HepG2 (cell line): ENCODE measurements at regions not wholly inside any gene's neighbourhood (a gene's known extent, or its start where the extent isn't known, plus 50 kb on each side); places are given as distances from the start of the nearest gene placed in this dataset.

Experiments used
- ATAC-seq: fragments of 200-7000 bp; cut with Tn5 transposase; 3 replicates; pipeline ENCODE4 v1.9.1; 2020; ENCODE audit warnings: mild to moderate bottlenecking, moderate library complexity
- BruUV-seq: library from RNA; stranded (reverse); fragments of 400-500 nt; replicated peaks from 2 replicates; lab custom pipeline; 2021; lab: Mats Ljungman, UMichigan
- CTCF ChIA-PET: fragments of 300-600 bp; formaldehyde crosslinking; extraction: SDS; loops from one replicate; lab custom pipeline; 2021; ENCODE audit warnings: low total read pairs, inconsistent platforms, low intra/inter-chr PET ratio; lab: Yijun Ruan, JAX
- POLR2A ChIA-PET: fragments of 350-600 bp; sonication (Branson Sonifier 250); formaldehyde crosslinking; loops from one replicate; lab custom pipeline; 2020; ENCODE audit warnings: antibody characterized with exemption, inconsistent platforms; lab: Yijun Ruan, JAX
- DNase-seq: peaks from one replicate; pipeline ENCODE4 v3.0.0-alpha.2; 2015; ENCODE audit warnings: low spot score
- FAIRE-seq: peaks from 3 replicates; lab custom pipeline; 2011; peaks lifted over from hg19 to GRCh38; lab: Jason Lieb, UNC
- H2AFZ ChIP-seq: one replicate; pipeline ENCODE4 v1.6.1; 2011; ENCODE audit warnings: low read length, inconsistent platforms
- H3K27ac ChIP-seq: fragments of 300-600 bp; 3 replicates; pipeline ENCODE4 v1.8.0; 2011; ENCODE audit warnings: mixed run types, mild to moderate bottlenecking, mixed read lengths, low read length, inconsistent platforms; ENCODE audit not compliant: insufficient read depth; ENCODE audit errors: extremely low read length
- H3K27me3 ChIP-seq, 2 experiments: fragments of 200-600 bp in 1 of 2; 2 replicates in 1 of 2; 3 replicates in 1 of 2; pipeline versions ENCODE4 v1.6.0 to v1.8.0; 2011; ENCODE audit warnings: low read length in 2 of 2, mild to moderate bottlenecking in 2 of 2, moderate library complexity in 2 of 2, inconsistent platforms in 1 of 2; ENCODE audit not compliant: insufficient read depth in 2 of 2, control insufficient read depth in 1 of 2
- H3K36me3 ChIP-seq, 2 experiments: fragments of 200-600 bp in 1 of 2; replicated peaks in 1 of 2; 2 replicates in 1 of 2; 3 replicates in 1 of 2; pipeline versions ENCODE4 v1.5.1 to v1.8.0; 2011; ENCODE audit warnings: low read length in 2 of 2, inconsistent platforms in 1 of 2; ENCODE audit not compliant: insufficient read depth in 2 of 2, control insufficient read depth in 1 of 2
- H3K4me1 ChIP-seq: 2 replicates; pipeline ENCODE4 v1.5.1; 2012; ENCODE audit warnings: low read length, inconsistent platforms; ENCODE audit not compliant: insufficient read depth
- H3K4me2 ChIP-seq: 2 replicates; pipeline ENCODE4 v1.6.0; 2011; ENCODE audit warnings: low read depth, low read length, inconsistent platforms
- H3K4me3 ChIP-seq, 3 experiments: fragments of 200-600 bp in 1 of 3; sonication (generic), shearing (Covaris generic) in 1 of 3; replicated peaks in 1 of 3; 2 replicates each; pipeline ENCODE4 v1.5.1; 2011 to 2016; ENCODE audit warnings: low read length in 3 of 3, inconsistent platforms in 2 of 3, low read depth in 2 of 3, mild to moderate bottlenecking in 2 of 3, control low read depth in 1 of 3, mixed read lengths in 1 of 3; ENCODE audit not compliant: insufficient read depth in 1 of 3
- H3K79me2 ChIP-seq: one replicate; pipeline ENCODE4 v1.6.1; 2011; ENCODE audit warnings: low read length, inconsistent platforms; ENCODE audit not compliant: insufficient read depth
- H3K9ac ChIP-seq: 2 replicates; pipeline ENCODE4 v1.6.0; 2011; ENCODE audit warnings: mild to moderate bottlenecking, low read depth, low read length, inconsistent platforms; ENCODE audit not compliant: insufficient read depth
- H3K9me3 ChIP-seq: 2 replicates; pipeline ENCODE4 v1.5.1; 2012; ENCODE audit warnings: mild to moderate bottlenecking, low read length
- H4K20me1 ChIP-seq: 2 replicates; pipeline ENCODE4 v1.6.0; 2011; ENCODE audit warnings: inconsistent platforms, mild to moderate bottlenecking, low read length, moderate library complexity; ENCODE audit not compliant: insufficient read depth
- AKAP8 ChIP-seq: sonication (generic); formaldehyde crosslinking; IDR thresholded peaks from 2 replicates; pipeline ENCODE4 v1.5.1; 2020; ENCODE audit warnings: mild to moderate bottlenecking, missing genetic modification reagents
- ATF7-NPFF ChIP-seq: sonication (generic); formaldehyde crosslinking; IDR thresholded peaks from 2 replicates; pipeline ENCODE4 v1.8.1; 2023; ENCODE audit warnings: mild to moderate bottlenecking, low read depth, missing genetic modification reagents, moderate library complexity
- EEA1 ChIP-seq: sonication (generic); formaldehyde crosslinking; IDR thresholded peaks from 2 replicates; pipeline ENCODE4 v1.5.1; 2020; ENCODE audit warnings: mild to moderate bottlenecking, missing genetic modification reagents, borderline replicate concordance
- GMEB1 ChIP-seq: sonication (generic); formaldehyde crosslinking; IDR thresholded peaks from 2 replicates; pipeline ENCODE4 v1.5.1; 2020; ENCODE audit warnings: missing genetic modification reagents, mild to moderate bottlenecking, borderline replicate concordance
- HOMEZ ChIP-seq: IDR thresholded peaks from 2 replicates; pipeline ENCODE4 v1.6.1; 2016; ENCODE audit warnings: low read depth
- JDP2 ChIP-seq: sonication (generic); formaldehyde crosslinking; IDR thresholded peaks from 2 replicates; pipeline ENCODE4 v1.8.1; 2022; ENCODE audit warnings: missing genetic modification reagents, borderline replicate concordance
- KIAA2018 ChIP-seq: sonication (generic); formaldehyde crosslinking; IDR thresholded peaks from 2 replicates; pipeline ENCODE4 v1.5.0; 2020; ENCODE audit warnings: mild to moderate bottlenecking, missing genetic modification reagents, borderline replicate concordance
- PITX1 ChIP-seq: sonication (generic); formaldehyde crosslinking; IDR thresholded peaks from 2 replicates; pipeline ENCODE4 v1.5.1; 2020; ENCODE audit warnings: mild to moderate bottlenecking, missing genetic modification reagents
- SP1 ChIP-seq, 2 experiments: fragments of 450-650 bp in 1 of 2; sonication (generic) in 1 of 2; formaldehyde crosslinking in 1 of 2; IDR thresholded peaks; 2 replicates each; pipeline versions ENCODE4 v1.4.0 to v1.6.1; 2016 to 2020; ENCODE audit warnings: missing genetic modification reagents in 1 of 2
- WIZ ChIP-seq: sonication (generic); formaldehyde crosslinking; IDR thresholded peaks from 2 replicates; pipeline ENCODE4 v1.5.1; 2020; ENCODE audit warnings: mild to moderate bottlenecking, missing genetic modification reagents
- XRCC5 ChIP-seq: fragments of 200-400 bp; formaldehyde crosslinking; optimal IDR thresholded peaks from 2 replicates; pipeline ENCODE3; 2017; ENCODE audit warnings: mild to moderate bottlenecking, low read length
- ZNF547 ChIP-seq: sonication (generic); formaldehyde crosslinking; IDR thresholded peaks from 2 replicates; pipeline ENCODE4 v1.5.1; 2020; ENCODE audit warnings: mild to moderate bottlenecking, missing genetic modification reagents
- ZNF7 ChIP-seq: IDR thresholded peaks from 2 replicates; pipeline ENCODE4 v1.6.1; 2016; ENCODE audit warnings: missing biosample characterization, missing genetic modification reagents
- WGBS: methylation state at CpG from one replicate; pipeline ENCODE4 v1.1.6; 2017; ENCODE audit warnings: low lambda C conversion rate; 5-methylcytosine and 5-hydroxymethylcytosine counted together
- in situ Hi-C: cut with HindIII; loops from 2 replicates; pipeline ENCODE4 v1.10.0; 2017; ENCODE audit warnings: low pct_unique_long_range_greater_than_20kb; ENCODE audit not compliant: extremely low pct_ligation_motif_present
- intact Hi-C: fragments of 100-400 bp; cut with micrococcal nuclease; formaldehyde crosslinking; loops from one replicate; pipeline ENCODE4 v1.10.0; 2022; ENCODE audit not compliant: unreplicated experiment
- TF ChIP-seq, protein P1 (sequence below): sonication (generic); formaldehyde crosslinking; IDR thresholded peaks from 2 replicates; pipeline ENCODE4 v1.4.0; 2020; ENCODE audit warnings: missing genetic modification reagents

- whole genome bisulfite sequencing, result 21% methylated on average over 2 of the region's 2 CpGs
- ChIA-PET POLR2A (no interaction called here), CTCF (no interaction called here)
- no peak overlapping the region for H2AFZ ChIP-seq
- H3K9me3 ChIP-seq, result no peaks in the 10 kb centered on the region
- H3K9ac ChIP-seq, result no peak overlapping the region
- H3K79me2 ChIP-seq, result no peaks in the 10 kb centered on the region
- FAIRE-seq, result no peak
- H3K27me3 ChIP-seq, result no peaks in the 10 kb centered on the region; a peak in 1 of 5 replicates
- H3K27ac ChIP-seq, result no peak overlapping the region
- in situ Hi-C loops (no loop called here), intact Hi-C loops (no loop called here)
- no TSS peak for BruUV-seq
- no peaks in the 10 kb centered on the region for H4K20me1 ChIP-seq
- no peak overlapping the region for H3K4me2 ChIP-seq
- H3K4me1 ChIP-seq, result no peaks in the 10 kb centered on the region
- no peaks in the 10 kb centered on the region for H3K36me3 ChIP-seq
- no peak overlapping the region for H3K4me3 ChIP-seq
- ATAC-seq, result no peak
- DNase-seq, result no peak
- TF ChIP-seq KIAA2018 (CRISPR knock-in tag), result no peak
- no peak for TF ChIP-seq PITX1 (CRISPR knock-in tag)
- no peak for TF ChIP-seq SP1 (IDR thresholded peaks at IDR 0.05)
- no peak for TF ChIP-seq SP1 (CRISPR knock-in tag; IDR thresholded peaks at IDR 0.05)
- TF ChIP-seq EEA1 (CRISPR knock-in tag), result no peak
- TF ChIP-seq ZNF547, result no peak
- no peak for TF ChIP-seq ATF7-NPFF (CRISPR knock-in tag)
- TF ChIP-seq XRCC5, result no peak
- TF ChIP-seq JDP2, result no peak
- TF ChIP-seq HOMEZ (CRISPR knock-in tag), result no peak
- TF ChIP-seq, protein P1, sequence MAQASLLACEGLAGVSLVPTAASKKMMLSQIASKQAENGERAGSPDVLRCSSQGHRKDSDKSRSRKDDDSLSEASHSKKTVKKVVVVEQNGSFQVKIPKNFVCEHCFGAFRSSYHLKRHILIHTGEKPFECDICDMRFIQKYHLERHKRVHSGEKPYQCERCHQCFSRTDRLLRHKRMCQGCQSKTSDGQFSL (CRISPR knock-in tag), result no peak
- TF ChIP-seq WIZ (CRISPR knock-in tag), result no peak
- no peak for TF ChIP-seq AKAP8
- TF ChIP-seq GMEB1 (CRISPR knock-in tag), result no peak
- no peak for TF ChIP-seq ZNF7
Observed at GRCh38 chr13:22463089-22463488, 717.7 kb upstream of the SGCG start.
